ENCODE measurements at regions not wholly inside any gene's neighbourhood (a gene's known extent, or its start where the extent isn't known, plus 50 kb on each side); places are given as distances from the start of the nearest gene placed in this dataset.

DNA sequence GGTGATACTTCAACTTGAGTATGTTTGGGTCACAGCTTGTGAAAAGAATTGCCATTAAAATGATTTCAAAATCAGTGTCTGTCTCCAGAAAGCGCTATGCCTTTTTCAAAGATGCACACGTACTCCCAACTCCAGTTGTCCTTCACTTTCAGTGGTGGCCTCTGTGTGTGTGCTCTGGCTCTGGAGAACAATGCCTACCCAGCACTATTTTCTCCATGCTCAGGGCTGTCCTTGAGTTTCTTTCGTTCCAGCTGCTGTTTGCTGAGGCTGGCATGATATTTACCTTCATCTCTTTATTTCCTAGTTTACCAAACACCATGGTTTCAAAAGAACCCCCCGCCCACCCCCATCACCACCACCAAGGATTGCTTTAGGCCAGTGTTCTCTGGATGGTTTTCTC lies 136.8 kb downstream of the QRSL1 start:
- DNase-seq, result no peak

DNA sequence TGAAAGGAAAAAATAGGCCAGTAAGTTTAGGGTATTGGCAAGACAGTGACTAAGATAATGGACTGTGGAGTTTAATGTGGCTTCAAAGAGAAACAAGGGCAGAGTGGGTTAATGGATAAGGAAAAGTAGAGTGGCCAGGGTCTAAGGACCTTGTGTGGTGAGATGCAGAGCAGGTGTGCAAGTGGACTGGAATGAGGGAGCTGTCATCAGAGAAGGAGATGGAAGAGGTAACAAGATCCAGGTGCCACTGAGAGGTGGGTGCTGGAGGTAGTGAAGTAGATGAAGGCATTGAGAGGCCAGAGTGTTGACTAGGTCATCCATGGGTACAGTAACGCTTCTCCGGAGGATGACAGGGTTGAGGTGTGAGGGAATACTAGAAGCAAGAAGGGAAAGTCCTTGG lies 136.1 kb downstream of the QRSL1 start:
- no peak for DNase-seq

DNA sequence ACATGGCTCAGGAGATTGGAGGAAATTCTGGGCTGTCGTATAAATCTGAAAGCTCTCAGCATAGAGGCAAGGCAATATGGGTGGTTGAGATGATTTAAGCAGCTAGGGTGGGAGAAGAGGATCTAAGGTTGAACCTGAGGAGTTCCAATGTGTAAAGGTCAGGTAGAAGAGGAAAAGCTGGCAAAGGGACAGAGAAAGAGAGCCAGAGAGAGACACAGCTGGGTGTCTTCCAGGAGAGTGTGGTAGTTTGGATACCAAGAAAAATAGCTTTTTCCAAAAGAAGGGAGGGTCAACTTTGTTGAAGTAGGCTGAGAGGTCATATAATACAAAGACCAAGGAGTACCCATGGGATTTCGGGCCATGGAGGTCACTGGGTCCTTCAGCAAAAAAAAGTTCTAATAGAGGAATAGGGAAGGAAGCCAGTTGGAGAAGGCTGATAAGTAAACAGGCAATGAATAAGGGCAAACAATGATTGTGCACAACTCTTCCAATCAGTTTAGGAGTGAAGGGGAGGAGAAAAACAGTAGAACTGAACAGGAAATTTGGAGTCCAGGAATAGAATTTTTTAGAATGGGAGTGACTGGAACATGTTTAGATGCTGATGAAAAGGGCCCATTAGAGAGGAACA lies 135.1 kb downstream of the QRSL1 start:
- DNase-seq, result no peak

DNA sequence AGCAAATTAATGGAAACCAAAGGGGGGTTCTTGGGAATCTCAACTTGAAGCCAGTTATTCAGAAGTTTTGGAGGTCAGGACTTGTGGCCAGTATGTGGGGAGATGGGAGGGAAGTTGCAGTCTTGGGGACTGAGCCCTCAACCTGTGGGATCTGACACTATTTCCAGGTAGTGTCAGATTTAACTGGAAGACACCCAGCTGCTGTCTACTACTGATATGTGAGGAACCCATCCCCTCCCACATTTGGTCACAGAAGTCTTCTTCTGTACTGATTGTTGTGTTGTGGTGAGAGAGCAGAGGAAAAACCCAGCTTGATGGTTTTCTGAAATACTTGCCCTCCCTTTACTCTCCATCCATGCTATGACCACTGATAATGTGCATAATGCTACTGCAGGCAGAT lies 134.0 kb downstream of the QRSL1 start:
- DNase-seq, result no peak

DNA sequence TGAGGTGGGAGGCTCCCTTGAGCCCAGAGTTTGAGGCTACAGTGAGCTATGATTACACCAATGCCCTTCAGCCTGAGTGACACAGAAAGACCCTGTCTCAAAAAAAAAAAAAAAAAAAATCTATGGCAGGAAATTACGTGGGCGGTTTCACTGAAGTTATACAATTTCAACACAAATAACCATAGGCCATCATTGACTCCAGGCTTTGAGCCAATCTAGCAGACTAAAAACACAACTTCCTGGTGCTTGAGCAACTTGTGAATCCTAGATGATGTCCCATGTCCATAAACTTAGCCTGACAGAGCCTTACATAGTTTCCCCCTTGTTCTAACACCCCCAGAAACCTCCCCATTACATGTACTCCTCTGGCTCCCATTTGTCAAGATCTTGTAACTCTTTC lies 131.8 kb downstream of the QRSL1 start:
- no peak for DNase-seq

DNA sequence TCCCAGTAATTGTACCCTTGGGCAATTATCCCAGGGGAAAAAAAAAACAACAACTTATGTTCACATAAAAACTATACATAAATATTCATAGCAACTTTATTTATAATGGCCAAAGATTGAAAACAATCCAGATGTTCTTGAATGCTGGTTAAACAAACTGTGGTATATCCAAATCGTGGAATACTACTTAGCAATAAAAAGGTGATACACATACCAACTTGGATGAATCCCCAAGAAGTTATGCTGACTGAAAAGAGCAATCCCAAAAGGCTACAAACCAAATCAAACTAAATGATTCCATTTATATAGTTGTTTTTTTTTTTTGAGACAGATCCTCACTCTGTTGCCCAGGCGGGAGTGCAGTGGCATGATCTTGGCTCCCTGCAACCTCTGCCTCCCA lies 129.7 kb downstream of the QRSL1 start:
- no peak for DNase-seq

DNA sequence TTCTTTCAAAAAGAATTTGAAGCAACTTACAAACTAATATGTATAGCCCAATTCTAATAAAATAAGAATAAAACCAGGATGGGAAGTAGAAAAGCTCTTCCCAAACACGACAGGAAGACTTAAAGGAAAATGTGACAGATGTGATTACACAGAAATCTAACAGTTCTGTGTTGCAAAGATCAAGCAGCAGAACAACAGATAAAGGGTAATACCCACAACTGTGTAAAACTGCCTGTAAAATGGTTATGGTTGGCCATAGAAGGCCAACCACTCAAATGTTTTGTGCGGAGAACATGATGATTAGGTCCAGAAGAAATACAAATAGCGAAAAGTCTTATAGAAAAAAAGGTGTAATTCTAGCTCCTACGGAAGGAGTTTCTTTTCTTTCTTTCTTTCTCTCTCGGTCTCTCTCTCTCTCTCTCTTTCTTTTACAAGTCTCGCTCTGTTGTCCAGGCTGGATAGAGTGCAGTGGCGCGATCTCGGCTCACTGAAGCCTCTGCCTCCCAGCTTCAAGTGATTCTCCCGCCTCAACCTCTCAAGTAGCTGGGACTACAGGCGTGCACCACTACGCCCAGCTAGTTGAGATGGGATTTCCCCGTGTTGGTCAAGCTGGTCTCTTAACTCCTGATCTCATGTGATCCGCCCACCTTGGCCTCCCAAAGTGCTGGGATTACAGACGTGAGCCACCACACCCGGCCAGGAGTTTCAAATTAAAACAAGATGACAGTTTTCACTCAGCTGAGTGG lies 128.5 kb downstream of the QRSL1 start:
- no peak for DNase-seq

DNA sequence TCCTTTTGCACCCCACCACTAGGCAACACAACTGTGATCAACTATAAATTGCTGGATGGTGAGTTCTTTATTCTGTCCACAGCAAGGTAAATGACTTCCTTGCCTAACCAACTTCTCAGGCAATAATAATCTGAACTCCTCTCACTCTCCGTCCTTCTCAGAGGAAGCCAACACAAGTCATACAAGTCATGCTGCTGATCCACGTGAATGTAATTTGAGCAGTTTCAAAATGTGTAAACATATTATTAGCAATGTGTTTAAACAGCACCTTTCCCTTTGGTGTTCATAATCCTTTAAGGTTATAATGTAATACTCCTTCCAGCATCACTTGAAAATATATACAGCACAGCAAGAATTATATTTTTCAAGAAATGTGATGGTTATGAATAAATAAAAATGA lies 127.9 kb downstream of the QRSL1 start:
- no peak for DNase-seq

DNA sequence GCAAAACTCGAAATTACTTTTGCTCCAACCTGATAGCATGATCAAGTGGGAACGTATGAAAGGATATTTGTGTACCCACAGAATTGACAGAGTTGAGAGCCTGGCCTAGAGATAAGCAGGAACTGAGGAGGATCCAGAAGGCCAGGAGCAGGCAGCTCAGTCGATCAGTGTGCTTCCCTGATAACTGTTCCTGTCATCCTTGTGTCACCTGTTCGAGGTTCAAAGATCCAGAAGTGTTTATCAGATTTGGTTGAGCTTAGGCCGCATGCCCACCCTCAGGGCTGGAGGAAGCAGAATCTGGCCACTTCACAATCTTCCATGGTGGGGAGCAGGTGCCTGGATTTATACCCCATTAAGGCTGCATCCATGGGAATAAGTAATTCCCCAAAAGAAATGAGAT lies 124.8 kb downstream of the QRSL1 start:
- no peak for DNase-seq

DNA sequence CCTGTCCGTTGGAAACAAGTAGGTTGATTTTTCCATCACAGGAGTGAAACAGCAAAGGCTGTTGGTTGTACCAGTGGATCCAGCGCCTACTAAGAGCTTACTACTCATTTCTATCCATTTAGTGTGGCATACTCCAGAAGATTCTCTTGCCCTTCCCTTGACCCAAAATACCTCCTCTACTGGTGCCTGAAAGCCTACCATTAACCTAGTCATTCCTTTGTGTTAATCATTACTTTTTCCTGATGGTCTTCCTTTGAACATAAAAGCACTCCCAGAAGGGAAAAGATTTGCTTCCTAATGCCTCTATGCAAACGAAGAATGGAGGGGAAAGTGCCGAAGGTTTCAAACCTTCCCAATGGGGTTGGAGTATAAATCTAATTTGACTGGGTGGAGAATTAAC lies 123.3 kb downstream of the QRSL1 start:
- DNase-seq, result no peak

DNA sequence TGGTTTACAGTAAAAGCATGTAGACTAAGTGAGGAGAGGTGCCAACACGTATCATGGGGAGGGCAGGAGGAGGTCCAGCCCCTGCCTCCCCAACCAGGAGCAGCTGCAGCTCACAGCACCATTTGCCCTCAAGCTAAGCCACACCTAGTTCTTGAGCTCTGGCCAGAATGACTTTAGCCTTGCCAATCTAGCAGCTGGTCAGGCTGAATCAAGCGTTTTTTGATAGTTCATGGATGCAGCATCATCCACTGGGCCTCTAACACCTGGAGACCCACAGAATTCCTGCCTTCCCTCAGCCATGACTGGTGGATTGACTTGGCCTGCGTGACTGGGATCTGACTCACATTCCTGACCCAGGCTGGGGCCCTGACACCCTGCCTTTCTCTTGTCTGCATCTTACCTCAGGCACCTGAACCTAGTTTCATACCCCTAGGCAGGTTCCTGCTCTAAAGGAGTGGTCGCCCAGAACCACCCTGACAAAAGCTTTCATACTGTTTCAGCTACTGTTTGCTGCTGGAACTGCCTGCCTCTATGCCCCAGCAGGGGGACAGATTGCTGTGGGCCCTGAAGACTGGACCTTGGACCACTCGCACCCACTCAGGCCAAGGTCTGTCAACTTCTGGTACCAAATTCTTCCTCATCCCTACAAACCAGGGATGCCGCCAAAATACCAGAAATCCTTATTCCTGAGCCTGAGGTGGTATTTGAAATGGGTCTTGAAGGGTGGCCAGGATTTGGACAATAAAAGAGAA lies 122.3 kb downstream of the QRSL1 start:
- DNase-seq, result no peak

DNA sequence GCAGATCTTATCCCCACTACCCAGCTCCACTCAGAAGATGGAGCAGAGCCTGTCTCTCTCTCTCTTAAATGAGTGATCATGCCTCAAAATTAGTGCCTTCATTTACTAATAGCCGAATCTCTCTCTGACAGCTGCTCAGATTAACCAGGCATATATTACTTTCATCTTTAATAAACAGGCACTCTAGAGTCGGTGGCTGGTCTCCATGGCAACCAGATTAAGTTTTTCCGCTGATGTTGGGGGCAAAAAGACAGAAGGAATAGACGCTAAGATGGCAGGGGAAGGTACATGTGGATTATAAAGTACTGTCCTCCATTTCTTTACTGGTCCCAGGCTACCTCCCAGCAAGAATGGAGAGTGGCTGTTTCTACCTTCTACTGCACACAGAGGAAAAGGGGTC lies 121.6 kb downstream of the QRSL1 start:
- DNase-seq, result no peak

DNA sequence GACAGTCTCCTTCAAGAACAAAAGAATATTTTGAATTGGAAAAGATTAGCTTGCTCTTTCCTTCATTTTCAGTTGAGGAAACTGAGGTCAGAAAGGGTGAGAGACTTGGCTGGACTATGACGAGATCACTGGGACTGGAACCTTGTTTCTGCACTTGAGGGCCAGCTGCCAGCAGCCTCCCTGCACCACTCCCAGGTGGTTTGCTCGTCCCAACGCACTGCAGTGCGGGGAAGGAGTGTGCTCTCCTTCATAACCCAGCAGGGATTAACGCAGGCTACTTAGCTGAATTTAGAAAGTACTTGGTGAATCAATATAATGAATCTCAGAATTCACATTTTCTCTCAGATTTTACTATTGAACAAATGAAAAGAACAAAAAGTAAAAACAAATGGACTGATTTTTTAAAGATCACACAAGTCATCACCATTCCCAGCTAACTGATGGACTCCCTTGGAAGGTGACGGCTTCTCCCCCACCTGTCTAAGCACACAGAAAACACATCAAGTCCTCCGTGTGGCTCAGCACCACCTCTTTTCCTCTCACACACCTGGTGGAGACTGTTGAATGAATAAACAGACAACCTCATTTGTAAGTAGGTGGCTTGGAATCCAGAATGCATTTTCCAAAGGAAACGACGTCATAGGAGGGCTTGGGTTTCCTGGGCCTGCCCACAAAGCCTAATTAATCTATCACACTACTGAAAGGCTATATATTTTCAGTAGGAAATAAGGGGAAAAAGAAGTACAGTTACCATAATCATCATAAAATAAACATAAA lies 121.0 kb downstream of the QRSL1 start:
- no peak for DNase-seq

DNA sequence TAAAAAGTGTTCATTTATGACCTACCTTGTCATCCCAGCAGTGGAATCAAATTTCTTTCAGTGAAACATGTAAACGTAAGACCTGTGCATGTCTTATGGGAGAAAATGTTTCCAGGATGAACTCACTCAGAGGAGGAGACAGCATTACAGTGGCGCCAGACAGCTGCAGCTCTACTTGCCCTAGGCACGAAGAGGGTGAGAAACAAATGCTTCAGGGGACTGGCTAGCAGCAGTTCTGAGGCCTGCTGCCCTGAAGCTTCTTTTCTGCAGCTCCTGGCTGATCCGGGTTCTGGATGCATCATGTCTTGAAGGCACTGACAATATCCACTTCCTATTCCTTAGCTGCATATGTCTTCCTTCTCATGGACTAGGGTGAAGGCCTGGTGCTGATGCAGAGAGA lies 120.2 kb downstream of the QRSL1 start:
- DNase-seq, result no peak

DNA sequence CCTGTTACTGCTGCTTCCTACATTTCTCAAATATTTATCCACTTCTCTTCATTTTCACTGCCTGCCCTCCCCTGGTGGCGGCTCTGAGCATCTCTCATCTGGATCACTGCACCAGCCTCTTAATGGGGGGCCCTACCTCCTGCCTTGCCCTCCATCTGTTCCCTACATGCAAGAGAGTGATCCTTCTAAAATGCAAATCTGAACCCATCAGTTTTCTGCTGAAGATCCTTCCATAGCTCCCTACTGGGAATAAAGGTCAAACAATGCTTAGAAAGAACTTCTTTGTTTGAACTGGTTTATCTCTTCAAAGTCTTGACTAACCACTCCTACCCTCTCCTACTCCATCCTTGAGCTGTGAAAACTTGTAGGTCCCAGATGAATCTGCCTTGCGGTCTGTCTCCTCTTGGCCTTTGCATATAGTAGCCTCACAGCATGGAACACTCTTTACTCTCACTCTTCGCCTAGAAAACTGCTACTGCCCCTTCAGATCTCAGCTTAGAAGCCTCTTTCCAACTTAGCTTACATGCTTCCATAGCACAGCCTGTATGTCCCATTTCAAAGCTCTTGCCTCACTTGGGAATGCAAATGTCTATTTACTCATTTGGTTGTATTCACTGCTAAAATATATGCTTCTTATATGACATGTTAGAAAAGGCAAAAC lies 119.3 kb downstream of the QRSL1 start:
- DNase-seq, result no peak

DNA sequence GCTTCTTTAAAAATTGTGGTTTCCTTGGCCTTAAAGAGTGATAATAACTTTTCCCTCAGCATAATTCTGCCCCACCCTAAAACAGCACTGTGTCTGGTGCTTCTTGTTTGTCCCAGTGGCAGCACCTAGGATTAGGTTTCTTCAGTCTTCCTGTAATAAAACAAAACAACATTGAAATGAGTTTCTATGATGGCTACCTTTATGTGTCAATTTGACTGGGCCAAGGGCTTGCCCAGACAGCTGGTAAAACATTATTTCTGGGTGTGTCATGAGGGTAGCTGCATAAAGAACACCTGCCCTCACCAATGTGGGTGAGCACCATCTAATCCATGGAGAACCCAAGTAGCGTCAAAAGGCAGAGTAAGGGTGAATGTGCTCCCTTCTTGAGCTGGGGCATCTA lies 117.8 kb downstream of the QRSL1 start:
- no peak for DNase-seq

DNA sequence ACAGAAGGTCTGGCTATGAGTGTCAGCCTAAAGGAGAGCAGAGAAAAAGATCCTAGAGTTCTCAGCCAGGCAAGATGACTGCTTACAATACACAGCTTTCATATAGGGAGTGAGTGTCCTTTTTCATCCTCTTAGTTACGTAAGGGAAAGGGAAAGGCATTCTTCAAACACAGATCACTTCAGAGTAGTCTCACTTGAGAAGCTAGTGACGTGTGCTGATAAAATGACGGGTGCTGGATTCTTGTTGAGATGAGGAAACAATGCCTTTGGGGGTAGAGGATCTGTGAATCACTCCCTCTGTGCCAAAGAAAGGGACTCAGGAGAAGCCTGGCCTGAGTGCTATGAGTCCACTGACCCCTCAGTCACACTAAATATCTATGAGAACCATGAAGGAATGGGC lies 117.3 kb downstream of the QRSL1 start:
- DNase-seq, result no peak

DNA sequence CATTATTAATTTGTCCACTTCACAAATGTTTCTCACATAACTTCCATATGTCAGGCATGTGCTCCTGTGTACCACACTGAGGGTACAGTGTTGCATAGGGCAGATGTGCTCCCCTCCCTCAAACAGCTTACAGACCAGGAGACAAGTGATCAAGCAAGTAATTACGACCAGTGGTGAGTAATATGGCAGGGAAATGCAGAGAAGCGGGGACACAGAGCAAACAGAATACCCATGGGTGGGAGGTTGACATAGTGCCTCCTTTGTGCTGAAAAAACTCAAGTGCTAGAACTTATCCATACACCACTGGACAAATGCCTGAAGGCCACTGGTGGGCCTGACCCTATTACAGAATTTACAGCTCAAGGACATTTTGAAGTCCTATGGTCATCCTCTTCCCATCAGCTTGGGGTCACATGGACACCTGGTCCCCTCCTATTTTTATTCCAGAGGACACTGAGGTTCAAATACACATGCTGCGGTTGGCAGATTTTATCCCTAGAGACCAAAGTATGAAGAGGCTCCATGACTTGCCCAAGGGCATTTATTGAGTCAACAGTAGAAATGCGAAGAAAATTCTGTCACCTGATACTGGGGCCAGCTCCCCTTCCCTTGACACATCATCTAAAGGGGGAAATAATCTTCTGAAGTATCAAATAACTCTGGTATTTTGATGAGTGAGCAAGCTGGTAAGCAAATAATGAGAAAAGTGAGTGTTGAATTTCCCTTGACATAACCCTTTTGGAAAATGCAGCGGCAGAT lies 116.6 kb downstream of the QRSL1 start:
- no peak for DNase-seq

DNA sequence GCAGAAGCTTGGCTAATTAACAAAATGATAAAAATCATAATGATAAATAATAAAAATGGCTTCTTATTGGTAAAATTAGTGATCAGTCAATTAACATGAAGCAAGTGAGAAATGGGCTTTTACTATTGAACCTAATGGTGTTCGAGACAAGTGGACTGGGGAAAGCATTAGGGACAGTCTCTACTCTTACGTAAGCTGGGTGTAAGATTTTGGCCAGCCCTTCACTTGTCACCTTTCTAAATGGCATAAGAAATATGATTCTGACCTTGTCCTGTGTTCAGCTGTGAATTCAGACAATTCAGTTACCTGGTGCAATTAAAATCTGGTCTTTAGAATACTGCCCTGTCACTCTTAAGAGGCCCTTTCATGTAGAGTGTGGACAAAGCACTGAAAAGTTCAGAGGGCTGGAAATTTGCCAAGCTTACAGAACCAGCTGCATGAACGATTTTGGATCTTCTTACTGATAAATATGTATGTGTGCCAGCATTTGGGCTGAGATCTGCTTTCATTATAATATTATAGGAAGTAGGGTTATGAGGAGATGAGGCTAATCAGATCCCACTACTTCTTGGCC lies 115.9 kb downstream of the QRSL1 start:
- DNase-seq, result no peak

DNA sequence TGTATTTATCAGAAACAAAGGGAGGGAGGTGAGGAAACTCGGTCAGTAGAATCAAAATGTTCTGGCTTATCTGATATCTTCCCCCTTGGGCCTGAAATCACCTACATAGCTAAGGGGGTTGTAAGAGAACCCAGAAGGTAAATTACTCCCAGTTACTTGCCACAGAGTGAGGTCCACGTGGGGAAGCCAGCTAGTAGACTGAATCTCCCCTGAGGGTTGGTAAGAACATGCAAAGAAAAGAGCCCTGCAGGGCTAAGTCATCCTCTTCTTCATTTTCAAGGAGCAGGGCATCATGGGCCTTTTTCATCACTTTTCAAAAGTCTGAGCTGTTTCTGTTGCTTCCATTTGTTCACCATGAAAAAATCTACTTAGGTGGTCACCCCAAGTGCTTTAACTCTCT lies 115.4 kb downstream of the QRSL1 start:
- no peak for DNase-seq

DNA sequence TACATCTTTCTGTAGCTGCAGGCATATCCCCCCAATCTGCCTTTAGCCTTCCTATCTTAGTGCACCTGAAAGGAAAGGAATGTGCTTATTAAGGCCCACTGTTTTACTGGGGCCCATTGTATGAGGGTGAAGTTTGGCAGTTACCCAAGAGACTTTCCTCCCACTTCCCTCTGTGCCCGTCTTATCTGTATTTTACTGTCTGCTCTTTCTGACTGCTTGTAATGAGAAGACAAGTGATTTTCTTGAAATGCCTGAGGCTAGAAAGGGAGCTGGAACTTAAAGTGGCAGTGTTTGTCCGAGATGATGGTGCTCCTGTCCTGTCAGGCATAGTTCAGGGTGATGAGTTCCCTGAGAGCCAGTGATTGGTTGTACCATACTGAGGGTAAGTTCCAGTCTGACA lies 114.7 kb downstream of the QRSL1 start:
- peak; percentile 65 for DNase-seq

DNA sequence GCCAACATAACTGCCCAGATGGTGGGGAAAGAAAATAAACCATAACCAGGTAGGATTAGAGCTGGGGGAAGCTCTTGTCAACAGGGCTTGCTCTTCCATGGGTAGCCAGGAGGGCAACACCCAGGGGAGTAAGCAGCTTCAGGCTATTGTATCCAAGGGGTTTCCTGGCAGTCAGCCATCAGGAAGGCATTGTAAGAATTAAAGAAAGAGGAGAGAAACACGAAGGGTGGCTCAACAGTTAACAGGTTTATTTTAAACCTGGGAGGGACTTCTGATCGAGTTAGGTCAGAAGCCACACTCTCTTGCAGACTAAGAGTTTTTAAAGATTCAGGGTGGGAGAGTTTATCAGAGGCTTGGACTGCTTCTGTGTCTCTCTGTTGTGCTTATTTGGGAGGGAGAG lies 114.2 kb downstream of the QRSL1 start:
- peak; percentile 8 for DNase-seq
